Spinal cord (tissue), 9 donors: ENCODE measurements at regions not wholly inside any gene's neighbourhood (a gene's known extent, or its start where the extent isn't known, plus 50 kb on each side); places are given as distances from the start of the nearest gene placed in this dataset.

ENCODE experiments used
- DNase-seq, 6 donors: peaks; one replicate each; pipeline versions ENCODE4 v3.0.0 to v3.0.0-alpha.2; 2013 to 2015; ENCODE audit warnings: low spot score in 6 of 6, low read depth in 4 of 6
- H3K27ac ChIP-seq: one replicate; pipeline ENCODE4 v1.5.1; 2013; ENCODE audit warnings: low read depth, low read length, control low read depth
- H3K27me3 ChIP-seq: one replicate; pipeline ENCODE4 v1.6.1; 2013; ENCODE audit warnings: low read length; ENCODE audit not compliant: control insufficient read depth, insufficient read depth
- H3K36me3 ChIP-seq: one replicate; pipeline ENCODE4 v1.6.1; 2013; ENCODE audit warnings: low read length; ENCODE audit not compliant: control insufficient read depth, insufficient read depth
- H3K4me1 ChIP-seq: one replicate; pipeline ENCODE4 v1.6.1; 2013; ENCODE audit warnings: low read length; ENCODE audit not compliant: control insufficient read depth, insufficient read depth
- H3K4me3 ChIP-seq: one replicate; pipeline ENCODE4 v1.5.1; 2013; ENCODE audit warnings: low read depth, low read length, control low read depth
- H3K9me3 ChIP-seq: one replicate; pipeline ENCODE4 v1.6.1; 2013; ENCODE audit warnings: low read length; ENCODE audit not compliant: control insufficient read depth, insufficient read depth
- WGBS: methylation state at CpG from one replicate; pipeline ENCODE4 v1.1.5; 2013; ENCODE audit warnings: missing lambda C conversion rate; ENCODE audit not compliant: insufficient coverage; 5-methylcytosine and 5-hydroxymethylcytosine counted together
- donor health status: healthy.

DNA sequence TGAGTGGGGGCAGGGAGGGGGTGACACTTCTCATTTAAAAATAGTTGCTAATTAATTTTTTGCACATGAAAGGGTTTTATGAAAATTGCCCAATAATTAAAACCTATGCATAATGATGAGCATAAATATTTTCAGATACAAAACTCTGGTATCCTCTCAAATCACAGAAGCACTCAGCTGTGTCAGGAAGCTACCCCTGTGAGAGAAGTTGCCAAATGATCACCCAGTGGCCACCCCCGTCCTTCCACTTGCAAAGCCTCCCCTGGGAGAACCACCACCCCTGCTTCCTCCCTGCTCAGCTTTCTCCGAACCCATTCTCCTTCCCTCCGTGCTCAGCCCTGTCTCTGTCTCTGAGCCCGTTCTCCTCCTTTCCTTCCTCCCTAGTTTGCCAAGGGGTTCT lies 400.2 kb upstream of the SALL3 start:
- Histone ChIP-seq H3K4me1 (peaks cover 2% of the 10 kb centered on the region), H3K27me3 (no peaks in the 10 kb centered on the region), H3K9me3 (peaks cover 2% of the 10 kb centered on the region), H3K4me3 (no peak overlapping the region), H3K36me3 (no peaks in the 10 kb centered on the region), H3K27ac (no peak overlapping the region)
- no peak for DNase-seq
- WGBS: 91% methylated on average over 4 of the region's 4 CpGs

DNA sequence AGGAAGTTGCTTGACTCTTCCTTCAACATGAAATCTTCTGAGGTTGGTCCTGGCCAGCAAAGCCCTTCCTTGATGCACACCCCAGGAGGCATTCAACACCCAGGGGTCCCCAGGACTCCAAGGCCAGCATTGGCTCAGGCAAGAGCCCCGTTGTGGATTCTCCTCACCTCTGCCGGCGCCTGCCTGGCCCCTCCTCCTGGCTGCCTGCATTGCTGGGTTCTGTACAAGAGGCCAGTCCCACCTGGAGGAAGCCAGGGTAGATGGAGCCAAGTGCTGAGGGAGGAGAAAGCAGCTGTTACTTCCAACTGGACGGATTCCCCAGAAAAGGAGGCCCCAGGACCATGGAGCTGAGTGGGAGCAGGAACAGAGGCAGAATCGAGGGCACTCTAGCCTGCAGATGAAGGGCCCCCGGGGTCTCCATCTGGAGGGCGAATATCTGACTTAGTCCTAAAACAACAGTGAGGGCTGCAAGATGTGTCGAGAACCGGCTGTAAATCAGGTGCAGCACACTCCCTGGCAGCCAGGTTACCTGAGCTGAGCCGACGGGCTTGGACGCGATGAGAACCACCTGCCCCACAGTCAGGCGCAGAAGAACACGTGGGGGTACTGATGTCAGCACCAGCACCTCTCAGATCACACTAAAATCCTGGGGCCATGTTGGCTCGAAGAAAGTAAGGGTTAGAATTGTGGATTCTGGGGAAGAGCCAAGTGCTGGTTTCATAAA lies 399.6 kb upstream of the SALL3 start:
- no peaks in the 10 kb centered on the region for H3K27me3 ChIP-seq
- no peak for DNase-seq
- H3K27ac ChIP-seq: no peak overlapping the region
- H3K9me3 ChIP-seq: peaks cover 2% of the 10 kb centered on the region
- peaks cover 2% of the 10 kb centered on the region for H3K4me1 ChIP-seq
- H3K36me3 ChIP-seq: no peaks in the 10 kb centered on the region
- WGBS: 95% methylated on average over 15 of the region's 16 CpGs
- H3K4me3 ChIP-seq: no peak overlapping the region

DNA sequence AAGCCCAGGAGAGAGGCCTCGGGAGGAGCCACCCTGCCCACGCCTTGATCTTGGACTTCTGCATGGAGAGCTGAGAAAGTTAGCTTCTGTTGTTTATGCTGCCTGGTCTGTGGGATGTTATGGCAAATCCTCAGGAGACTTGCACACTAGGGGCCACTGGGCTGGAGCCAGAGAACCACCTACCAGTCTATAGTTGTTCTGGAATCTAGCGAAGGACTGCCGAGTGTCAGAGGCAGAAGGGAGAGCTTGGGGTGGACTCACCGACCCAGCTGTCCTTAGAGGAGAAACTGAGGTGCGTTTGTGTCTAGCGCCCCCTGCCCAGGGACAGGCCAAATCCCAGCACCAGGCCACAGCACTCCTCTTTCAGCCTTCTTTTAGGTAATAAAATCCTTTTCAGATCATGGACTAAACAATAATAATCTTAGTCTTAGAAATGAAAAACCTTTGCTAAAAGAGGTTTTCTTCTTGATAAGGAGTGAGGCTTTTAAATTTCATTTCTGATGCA lies 398.7 kb upstream of the SALL3 start:
- Histone ChIP-seq H3K36me3 (no peaks in the 10 kb centered on the region), H3K4me3 (no peak overlapping the region), H3K4me1 (peaks cover 2% of the 10 kb centered on the region), H3K27ac (no peak overlapping the region), H3K9me3 (peaks cover 2% of the 10 kb centered on the region), H3K27me3 (no peaks in the 10 kb centered on the region)
- DNase-seq: no peak
- WGBS: 100% methylated on average over 3 of the region's 7 CpGs

DNA sequence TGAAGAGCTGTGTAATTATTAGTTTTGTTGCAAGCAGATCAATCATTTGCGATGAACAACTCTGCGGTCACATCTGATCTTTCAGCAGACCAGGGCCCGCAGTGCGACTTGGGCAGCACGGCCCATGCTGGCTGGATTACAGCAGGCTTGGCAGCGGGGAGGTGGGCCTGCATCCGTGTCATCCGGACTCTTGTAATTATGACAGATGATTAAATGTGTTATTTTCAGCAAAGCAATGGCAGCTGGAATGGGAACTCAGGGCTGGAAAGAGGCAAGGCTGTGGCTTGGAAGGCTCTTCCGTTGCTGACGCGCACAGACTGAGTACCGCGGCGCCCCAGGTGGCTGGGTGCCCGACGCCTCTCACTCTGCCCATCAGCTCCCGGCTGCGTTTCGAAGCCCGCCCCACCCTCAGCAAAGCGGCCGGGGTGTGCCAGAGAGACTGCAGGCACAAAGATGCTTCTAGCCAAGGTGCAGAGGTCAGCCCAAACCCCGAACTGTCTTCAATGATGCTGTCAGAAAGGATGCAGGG lies 397.4 kb upstream of the SALL3 start:
- Histone ChIP-seq H3K4me1 (peaks cover 2% of the 10 kb centered on the region), H3K4me3 (no peak overlapping the region), H3K36me3 (no peaks in the 10 kb centered on the region), H3K9me3 (peaks cover 2% of the 10 kb centered on the region), H3K27ac (no peak overlapping the region), H3K27me3 (no peaks in the 10 kb centered on the region)
- WGBS: 89% methylated on average over 23 of the region's 23 CpGs
- DNase-seq: peak in 2 of 6 donors; percentile 21 to 60

DNA sequence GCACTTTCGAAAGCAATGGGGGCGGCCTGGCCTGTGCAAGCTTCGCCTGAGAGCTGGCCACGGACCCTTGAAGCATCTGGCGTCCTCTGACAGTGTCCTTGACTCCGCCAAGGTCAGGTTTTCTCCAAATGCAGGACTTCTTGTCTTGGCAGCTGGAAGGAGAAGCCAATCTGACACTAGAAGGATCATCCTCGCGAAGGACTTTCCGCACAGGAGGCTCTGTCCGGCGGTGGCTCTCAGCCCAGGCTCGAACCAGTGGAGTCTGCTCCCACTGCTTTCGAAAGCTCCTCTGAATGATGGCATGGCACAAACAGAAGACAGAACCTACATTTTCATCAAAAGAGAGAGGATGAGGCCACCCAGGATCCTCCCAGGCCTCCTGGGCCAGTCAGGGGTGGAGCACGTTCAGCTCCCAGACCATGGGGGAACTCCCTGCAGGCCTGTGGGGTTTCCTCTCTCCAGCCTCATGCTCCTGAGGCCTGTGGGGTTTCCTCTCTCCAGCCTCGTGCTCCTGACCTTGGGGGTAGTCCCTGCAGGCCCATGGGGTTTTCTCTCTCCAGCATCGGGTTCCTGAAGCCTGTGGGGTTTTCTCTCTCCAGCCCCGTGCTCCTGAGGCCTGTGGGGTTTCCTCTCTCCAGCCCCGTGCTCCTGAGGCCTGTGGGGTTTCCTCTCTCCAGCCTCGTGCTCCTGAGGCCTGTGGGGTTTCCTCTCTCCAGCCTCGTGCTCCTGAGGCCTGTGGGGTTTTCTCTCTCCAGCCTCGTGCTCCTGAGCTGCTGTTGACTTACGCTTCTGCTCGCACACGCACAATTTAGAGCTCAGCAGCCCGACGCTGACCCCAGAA lies 396.5 kb upstream of the SALL3 start:
- no peak for DNase-seq
- H3K27ac ChIP-seq: no peak overlapping the region
- H3K4me1 ChIP-seq: peaks cover 2% of the 10 kb centered on the region
- H3K27me3 ChIP-seq: no peaks in the 10 kb centered on the region
- WGBS: 88% methylated on average over 19 of the region's 26 CpGs
- H3K4me3 ChIP-seq: no peak overlapping the region
- no peaks in the 10 kb centered on the region for H3K36me3 ChIP-seq
- no peaks in the 10 kb centered on the region for H3K9me3 ChIP-seq

DNA sequence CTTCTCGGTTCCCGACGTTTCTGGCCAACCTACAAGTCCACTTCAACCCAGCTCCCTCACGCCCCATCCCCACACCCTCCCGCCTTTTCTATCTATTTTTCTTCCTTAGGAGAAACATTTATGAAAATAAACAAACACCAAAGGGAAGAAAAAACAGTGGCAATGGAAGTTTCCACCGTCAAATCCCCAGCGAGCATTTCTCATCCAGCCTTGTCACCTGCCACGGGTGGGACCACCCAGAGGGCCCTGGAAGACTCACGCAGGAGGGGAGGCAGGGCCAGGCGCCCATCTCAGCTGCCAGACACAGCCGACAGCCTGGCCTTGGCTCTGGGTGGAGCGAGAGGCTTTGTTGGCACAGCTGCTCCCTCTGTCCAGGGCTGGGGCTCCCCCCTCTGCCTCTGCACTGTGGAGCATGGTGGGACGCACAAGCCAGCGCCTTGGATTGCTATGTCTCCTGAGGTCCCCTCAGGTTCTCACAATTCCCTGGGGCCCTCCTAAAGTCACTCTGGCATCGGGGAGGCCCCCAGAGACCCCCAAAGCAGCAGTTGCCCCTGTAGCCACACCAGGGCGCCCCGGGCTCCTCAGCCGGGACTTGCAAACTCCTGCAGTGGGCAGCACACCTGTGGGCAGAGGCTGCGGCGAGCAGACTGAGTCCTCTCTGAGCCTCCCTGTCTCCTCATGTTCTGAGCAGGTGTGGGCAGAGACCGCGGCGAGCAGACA lies 395.7 kb upstream of the SALL3 start:
- Histone ChIP-seq H3K9me3 (no peaks in the 10 kb centered on the region), H3K36me3 (no peaks in the 10 kb centered on the region), H3K27me3 (no peaks in the 10 kb centered on the region), H3K4me3 (no peak overlapping the region), H3K4me1 (peaks cover 2% of the 10 kb centered on the region), H3K27ac (no peak overlapping the region)
- 72% methylated on average over 21 of the region's 23 CpGs for WGBS
- DNase-seq: peak in 1 of 6 donors; percentile 35

DNA sequence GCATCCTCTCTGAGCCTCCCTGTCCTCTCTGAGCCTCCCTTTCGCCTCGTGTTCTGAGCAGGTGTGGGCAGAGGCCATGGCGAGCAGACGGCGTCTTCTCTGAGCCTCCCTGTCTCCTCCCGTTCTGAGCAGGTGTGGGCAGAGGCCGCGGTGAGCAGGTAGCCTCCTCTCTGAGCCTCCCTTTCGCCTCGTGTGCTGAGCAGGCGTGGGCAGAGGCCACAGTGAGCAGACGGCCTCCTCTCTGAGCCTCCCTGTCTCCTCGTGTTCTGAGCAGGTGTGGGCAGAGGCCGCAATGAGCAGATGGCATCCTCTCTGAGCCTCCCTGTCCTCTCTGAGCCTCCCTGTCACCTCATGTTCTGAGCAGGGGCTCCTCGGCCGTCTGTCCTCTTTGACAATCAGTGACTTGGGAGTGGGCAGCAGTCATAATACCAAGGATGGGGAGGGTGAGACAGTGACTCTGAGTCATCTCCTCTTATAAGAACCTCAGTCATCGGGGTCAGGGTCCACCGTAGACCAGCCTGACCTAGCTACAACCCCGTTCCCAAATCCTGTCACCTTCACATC lies 395.1 kb upstream of the SALL3 start:
- DNase-seq: no peak

DNA sequence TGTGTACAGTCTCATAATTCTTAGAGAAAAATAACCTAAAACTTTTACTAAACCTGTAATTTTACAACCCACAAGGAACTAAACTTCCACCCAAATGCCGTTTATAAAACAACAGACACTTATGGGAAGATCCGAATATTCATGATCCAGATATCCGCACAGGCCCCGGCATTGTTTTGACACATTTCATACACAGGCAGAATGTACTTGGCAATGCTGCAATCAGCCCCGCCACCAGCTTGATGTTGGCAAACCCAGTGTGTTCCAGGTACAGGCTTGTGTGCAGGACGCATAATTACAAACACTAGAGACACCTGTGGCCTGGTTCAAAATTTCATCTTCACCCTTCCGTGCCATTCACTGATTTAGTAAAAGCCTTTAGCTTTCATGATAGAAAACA lies 393.0 kb upstream of the SALL3 start:
- Histone ChIP-seq H3K9me3 (no peaks in the 10 kb centered on the region), H3K27ac (no peak overlapping the region), H3K27me3 (no peaks in the 10 kb centered on the region), H3K4me3 (no peak overlapping the region), H3K4me1 (peaks cover 2% of the 10 kb centered on the region), H3K36me3 (no peaks in the 10 kb centered on the region)
- WGBS: 74% methylated on average over 5 of the region's 7 CpGs
- peak in 1 of 6 donors; percentile 78 for DNase-seq

More for the DNA sequence above, 395.1 kb upstream of the SALL3 start:
- Histone ChIP-seq H3K36me3 (no peaks in the 10 kb centered on the region), H3K27ac (no peak overlapping the region), H3K4me3 (no peak overlapping the region), H3K27me3 (no peaks in the 10 kb centered on the region), H3K9me3 (no peaks in the 10 kb centered on the region), H3K4me1 (peaks cover 2% of the 10 kb centered on the region)
- 88% methylated on average over 15 of the region's 19 CpGs for WGBS

DNA sequence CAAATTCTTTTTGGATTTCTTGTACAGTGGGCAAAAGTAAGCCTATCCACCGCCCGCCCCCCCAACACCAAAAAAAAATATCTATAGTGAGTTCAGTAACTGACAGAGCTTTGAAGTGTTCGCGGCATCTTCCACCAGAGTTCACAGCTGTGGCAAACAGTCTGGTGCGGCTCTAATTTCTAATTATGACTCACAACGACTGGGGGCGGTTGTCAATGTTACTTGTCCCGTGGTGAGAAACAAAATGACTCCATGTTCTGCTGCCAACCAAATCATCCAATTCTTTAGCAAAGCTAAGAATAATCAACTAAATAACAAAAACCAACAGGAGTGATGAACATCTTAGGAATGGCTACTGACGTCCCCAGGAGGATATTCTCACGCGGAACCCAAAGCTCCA lies 392.5 kb upstream of the SALL3 start:
- Histone ChIP-seq H3K36me3 (no peaks in the 10 kb centered on the region), H3K4me3 (no peak overlapping the region), H3K27ac (no peak overlapping the region), H3K9me3 (peaks cover under 1% of the 10 kb centered on the region), H3K4me1 (peaks cover 2% of the 10 kb centered on the region), H3K27me3 (no peaks in the 10 kb centered on the region)
- no peak for DNase-seq
- WGBS: 68% methylated on average over 6 of the region's 11 CpGs
